ENCODE measurements at regions not wholly inside any gene's neighbourhood (a gene's known extent, or its start where the extent isn't known, plus 50 kb on each side); places are given as distances from the start of the nearest gene placed in this dataset.

GRCh38 chr12:123050913-123051312 lies 70.4 kb downstream of the ARL6IP4 start:
- TF ChIP-seq EZH2 (IDR thresholded peaks at IDR 0.05; ENCODE audit: low read length) (no peak), CTCF (optimal IDR thresholded peaks at IDR 0.05 in 1 of 3, IDR thresholded peaks at IDR 0.05 in 1 of 3, conservative IDR thresholded peaks at IDR 0.05 in 1 of 3; ENCODE audit: extremely low read depth in 1 of 3, insufficient read depth in 2 of 3, low read length in 3 of 3) (no peak)
- dilution Hi-C loops (cut with MboI; ENCODE audit: extremely low pct_ligation_motif_present, low sequenced_read_pairs): no loop called here
- no peak overlapping the region for H3K27ac ChIP-seq (ENCODE audit: control insufficient read depth, insufficient read depth, low read length)
- no peaks in the 10 kb centered on the region for H3K9me3 ChIP-seq (ENCODE audit: control insufficient read depth, low read depth, low read length)
- H3K4me1 ChIP-seq (ENCODE audit: control insufficient read depth, extremely low read depth, insufficient read depth, low read length): no peaks in the 10 kb centered on the region
- H3K4me3 ChIP-seq (ENCODE audit: control insufficient read depth in 2 of 3, extremely low read depth in 1 of 3, insufficient read depth in 2 of 3, low read depth in 1 of 3, low read length in 3 of 3): no peak overlapping the region
- FAIRE-seq (no peak), DNase-seq (ENCODE audit: low read depth, low spot score) (no peak)
- H3K36me3 ChIP-seq (ENCODE audit: control insufficient read depth in 2 of 2, extremely low read depth in 1 of 2, insufficient read depth in 2 of 2, low read length in 2 of 2): no peaks in the 10 kb centered on the region
- H2AFZ ChIP-seq (ENCODE audit: control insufficient read depth, low read length): no peak overlapping the region
- H3K4me2 ChIP-seq (ENCODE audit: control insufficient read depth, extremely low read depth, insufficient read depth, low read depth, low read length): no peak overlapping the region
- H3K9ac ChIP-seq (ENCODE audit: control insufficient read depth, extremely low read depth, insufficient read depth, low read length): no peak overlapping the region
- H4K20me1 ChIP-seq (ENCODE audit: control insufficient read depth, extremely low read depth, insufficient read depth, low read length): peaks cover 3% of the 10 kb centered on the region
- no peaks in the 10 kb centered on the region for H3K27me3 ChIP-seq (ENCODE audit: control insufficient read depth, extremely low read depth, insufficient read depth, low read length)
- H3K79me2 ChIP-seq (ENCODE audit: control insufficient read depth, insufficient read depth, low read length): no peaks in the 10 kb centered on the region
- no peaks in the 10 kb centered on the region for H3K9me1 ChIP-seq (ENCODE audit: control insufficient read depth, extremely low read depth, insufficient read depth, low read length)

- dilution Hi-C loops (cut with MboI; ENCODE audit: extremely low pct_ligation_motif_present, low sequenced_read_pairs): no loop called here
- Histone ChIP-seq H3K9me1 (ENCODE audit: control insufficient read depth, extremely low read depth, insufficient read depth, low read length) (no peaks in the 10 kb centered on the region), H3K27me3 (ENCODE audit: control insufficient read depth, extremely low read depth, insufficient read depth, low read length) (no peaks in the 10 kb centered on the region), H3K4me2 (ENCODE audit: control insufficient read depth, extremely low read depth, insufficient read depth, low read depth, low read length) (no peak overlapping the region), H3K4me3 (ENCODE audit: control insufficient read depth in 2 of 3, extremely low read depth in 1 of 3, insufficient read depth in 2 of 3, low read depth in 1 of 3, low read length in 3 of 3) (no peak overlapping the region), H3K79me2 (ENCODE audit: control insufficient read depth, insufficient read depth, low read length) (no peaks in the 10 kb centered on the region), H3K27ac (ENCODE audit: control insufficient read depth, insufficient read depth, low read length) (no peak overlapping the region), H3K36me3 (ENCODE audit: control insufficient read depth in 2 of 2, extremely low read depth in 1 of 2, insufficient read depth in 2 of 2, low read length in 2 of 2) (no peaks in the 10 kb centered on the region), H3K9ac (ENCODE audit: control insufficient read depth, extremely low read depth, insufficient read depth, low read length) (no peak overlapping the region), H2AFZ (ENCODE audit: control insufficient read depth, low read length) (no peak overlapping the region), H4K20me1 (ENCODE audit: control insufficient read depth, extremely low read depth, insufficient read depth, low read length) (peaks cover 3% of the 10 kb centered on the region), H3K4me1 (ENCODE audit: control insufficient read depth, extremely low read depth, insufficient read depth, low read length) (no peaks in the 10 kb centered on the region), H3K9me3 (ENCODE audit: control insufficient read depth, low read depth, low read length) (no peaks in the 10 kb centered on the region)
- FAIRE-seq: no peak
- no peak for DNase-seq (ENCODE audit: low read depth, low spot score)
- no peak for TF ChIP-seq CTCF (optimal IDR thresholded peaks at IDR 0.05 in 1 of 3, IDR thresholded peaks at IDR 0.05 in 1 of 3, conservative IDR thresholded peaks at IDR 0.05 in 1 of 3; ENCODE audit: extremely low read depth in 1 of 3, insufficient read depth in 2 of 3, low read length in 3 of 3)
- TF ChIP-seq EZH2 (IDR thresholded peaks at IDR 0.05; ENCODE audit: low read length): no peak
Observed at GRCh38 chr12:123050331-123050831, 69.9 kb downstream of the ARL6IP4 start.
